PC-3 (cell line): ENCODE measurements at regions not wholly inside any gene's neighbourhood (a gene's known extent, or its start where the extent isn't known, plus 50 kb on each side); places are given as distances from the start of the nearest gene placed in this dataset.

Source experiments
- ATAC-seq: fragments of 200-7000 bp; cut with Tn5 transposase; 2 replicates; pipeline ENCODE4 v1.9.1; 2020; ENCODE audit warnings: mild to moderate bottlenecking, moderate library complexity
- BruUV-seq: library from RNA; stranded (reverse); fragments of 400-500 nt; replicated peaks from 2 replicates; lab custom pipeline; 2021; lab: Mats Ljungman, UMichigan
- CTCF ChIA-PET: fragments of 300-600 bp; sonication (Branson Sonifier 250); formaldehyde crosslinking; loops from one replicate; lab custom pipeline; 2022; ENCODE audit warnings: antibody characterized with exemption; lab: Charles Lee
- POLR2A ChIA-PET: fragments of 300-600 bp; sonication (Branson Sonifier 250); formaldehyde crosslinking; loops from one replicate; lab custom pipeline; 2022; ENCODE audit warnings: antibody characterized with exemption; ENCODE audit not compliant: unreplicated experiment; lab: Charles Lee
- DNase-seq: peaks from one replicate; pipeline ENCODE4 v3.0.0-alpha.2; 2015
- H2AFZ ChIP-seq: fragments of 300-600 bp; sonication (generic); 2 replicates; pipeline ENCODE4 v1.6.0; 2016; ENCODE audit warnings: antibody characterized with exemption, low read length
- H3F3A ChIP-seq: fragments of 300-600 bp; sonication (generic); one replicate; pipeline ENCODE4 v1.6.0; 2017; ENCODE audit warnings: antibody characterized with exemption, low read length, control low read depth, mild to moderate bottlenecking; ENCODE audit not compliant: unreplicated experiment
- H3K27ac ChIP-seq: fragments of 300-600 bp; sonication (generic); 2 replicates; pipeline ENCODE4 v1.5.1; 2016; ENCODE audit warnings: mild to moderate bottlenecking, low read length
- H3K27me3 ChIP-seq: fragments of 300-600 bp; sonication (generic); 2 replicates; pipeline ENCODE4 v1.6.1; 2016; ENCODE audit warnings: low read length, mixed read lengths
- H3K36me3 ChIP-seq: fragments of 300-600 bp; sonication (generic); 2 replicates; pipeline ENCODE4 v1.6.1; 2016; ENCODE audit warnings: low read depth, mixed run types, low read length, mixed read lengths
- H3K4me1 ChIP-seq: fragments of 300-600 bp; sonication (generic); 2 replicates; pipeline ENCODE4 v1.5.1; 2016; ENCODE audit warnings: low read length; ENCODE audit not compliant: insufficient read depth
- H3K4me2 ChIP-seq: fragments of 300-600 bp; sonication (generic); 2 replicates; pipeline ENCODE4 v1.6.0; 2016; ENCODE audit warnings: low read length
- H3K4me3 ChIP-seq: fragments of 300-600 bp; sonication (generic); 2 replicates; pipeline ENCODE4 v1.5.1; 2016; ENCODE audit warnings: mild to moderate bottlenecking, low read length, mixed read lengths
- H3K79me2 ChIP-seq: fragments of 300-600 bp; sonication (generic); 2 replicates; pipeline ENCODE4 v1.6.1; 2017; ENCODE audit warnings: low read length, mixed read lengths
- H3K9ac ChIP-seq: fragments of 300-600 bp; sonication (generic); 2 replicates; pipeline ENCODE4 v1.6.0; 2016; ENCODE audit warnings: mild to moderate bottlenecking, low read length
- H3K9me2 ChIP-seq: fragments of 300-600 bp; sonication (generic); replicated peaks from 2 replicates; pipeline ENCODE4 v1.6.1; 2016; ENCODE audit warnings: mixed run types, low read length, mixed read lengths
- H3K9me3 ChIP-seq: fragments of 300-600 bp; sonication (generic); 2 replicates; pipeline ENCODE4 v1.6.1; 2016; ENCODE audit warnings: low read length, mixed read lengths
- H4K20me1 ChIP-seq: fragments of 300-600 bp; sonication (generic); 2 replicates; pipeline ENCODE4 v1.6.1; 2016; ENCODE audit warnings: low read length, mixed read lengths
- CTCF ChIP-seq: fragments of 300-600 bp; sonication (generic); conservative IDR thresholded peaks from 2 replicates; pipeline ENCODE4 v1.5.1; 2017; ENCODE audit warnings: antibody characterized with exemption, low read depth, mild to moderate bottlenecking, low read length
- EZH2 ChIP-seq: fragments of 300-600 bp; sonication (generic); IDR thresholded peaks from one replicate; pipeline ENCODE4 v1.6.1; 2017; ENCODE audit warnings: antibody characterized with exemption, mild to moderate bottlenecking, low read length; ENCODE audit not compliant: unreplicated experiment
- EZH2phosphoT487 ChIP-seq: fragments of 300-600 bp; sonication (generic); IDR thresholded peaks from 2 replicates; pipeline ENCODE4 v1.6.1; 2018; ENCODE audit warnings: mild to moderate bottlenecking, antibody characterized with exemption, low read length, borderline replicate concordance
- intact Hi-C: fragments of 100-400 bp; cut with micrococcal nuclease; formaldehyde crosslinking; loops from 2 replicates; pipeline ENCODE4 v1.9.0; 2023

DNA sequence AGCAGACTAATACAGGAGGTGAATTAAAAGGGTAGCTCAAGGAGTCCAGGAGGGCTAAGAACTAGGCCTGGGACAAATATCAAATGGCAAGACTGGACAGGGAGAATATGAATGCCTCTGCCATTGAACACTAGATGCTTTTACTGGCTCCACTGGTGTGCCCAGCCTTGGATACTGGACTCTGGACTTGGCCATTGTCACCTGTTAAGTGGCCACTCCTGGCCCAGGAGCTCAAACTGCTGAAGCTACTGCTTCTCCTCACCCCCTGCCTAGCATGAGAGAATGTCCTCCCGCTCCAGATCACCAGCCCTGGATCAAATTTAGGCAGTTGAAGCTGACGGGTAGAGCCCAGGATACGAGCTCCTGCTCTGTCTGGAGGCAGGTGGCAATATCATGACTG is 170.8 kb downstream of the DDX1 start:
- ATAC-seq (no peak), DNase-seq (no peak)
- Histone ChIP-seq H4K20me1 (no peaks in the 10 kb centered on the region), H3K4me3 (no peak overlapping the region), H3K36me3 (no peaks in the 10 kb centered on the region), H3K9ac (no peak overlapping the region), H3K79me2 (no peaks in the 10 kb centered on the region), H3K27me3 (peaks cover 63% of the 10 kb centered on the region), H3K4me1 (no peaks in the 10 kb centered on the region), H3F3A (no peaks in the 10 kb centered on the region), H3K27ac (no peak overlapping the region), H3K9me3 (no peaks in the 10 kb centered on the region), H3K4me2 (no peak overlapping the region), H3K9me2 (no peaks in the 10 kb centered on the region), H2AFZ (no peak overlapping the region)
- intact Hi-C loops, result no loop called here
- TF ChIP-seq CTCF (no peak), EZH2 (no peak), EZH2phosphoT487 (no peak)
- CTCF ChIA-PET, result no interaction called here
- BruUV-seq, result no TSS peak
- POLR2A ChIA-PET, result no interaction called here

GRCh38 chr2:15763106-15763821 is 171.6 kb downstream of the DDX1 start:
- Histone ChIP-seq H3K36me3 (no peaks in the 10 kb centered on the region), H3K9ac (no peak overlapping the region), H3K27ac (no peak overlapping the region), H3K4me2 (no peak overlapping the region), H4K20me1 (no peaks in the 10 kb centered on the region), H3F3A (no peaks in the 10 kb centered on the region), H2AFZ (no peak overlapping the region), H3K9me3 (no peaks in the 10 kb centered on the region), H3K27me3 (peaks cover 65% of the 10 kb centered on the region), H3K4me1 (no peaks in the 10 kb centered on the region), H3K4me3 (no peak overlapping the region), H3K9me2 (no peaks in the 10 kb centered on the region), H3K79me2 (no peaks in the 10 kb centered on the region)
- ChIA-PET CTCF (no interaction called here), POLR2A (no interaction called here)
- TF ChIP-seq EZH2phosphoT487, result no peak
- TF ChIP-seq EZH2, result no peak
- TF ChIP-seq CTCF, result no peak
- intact Hi-C loops, result no loop called here
- no peak for DNase-seq
- no TSS peak for BruUV-seq
- ATAC-seq, result no peak
